ENCODE measurements at regions not wholly inside any gene's neighbourhood (a gene's known extent, or its start where the extent isn't known, plus 50 kb on each side); places are given as distances from the start of the nearest gene placed in this dataset.

DNA sequence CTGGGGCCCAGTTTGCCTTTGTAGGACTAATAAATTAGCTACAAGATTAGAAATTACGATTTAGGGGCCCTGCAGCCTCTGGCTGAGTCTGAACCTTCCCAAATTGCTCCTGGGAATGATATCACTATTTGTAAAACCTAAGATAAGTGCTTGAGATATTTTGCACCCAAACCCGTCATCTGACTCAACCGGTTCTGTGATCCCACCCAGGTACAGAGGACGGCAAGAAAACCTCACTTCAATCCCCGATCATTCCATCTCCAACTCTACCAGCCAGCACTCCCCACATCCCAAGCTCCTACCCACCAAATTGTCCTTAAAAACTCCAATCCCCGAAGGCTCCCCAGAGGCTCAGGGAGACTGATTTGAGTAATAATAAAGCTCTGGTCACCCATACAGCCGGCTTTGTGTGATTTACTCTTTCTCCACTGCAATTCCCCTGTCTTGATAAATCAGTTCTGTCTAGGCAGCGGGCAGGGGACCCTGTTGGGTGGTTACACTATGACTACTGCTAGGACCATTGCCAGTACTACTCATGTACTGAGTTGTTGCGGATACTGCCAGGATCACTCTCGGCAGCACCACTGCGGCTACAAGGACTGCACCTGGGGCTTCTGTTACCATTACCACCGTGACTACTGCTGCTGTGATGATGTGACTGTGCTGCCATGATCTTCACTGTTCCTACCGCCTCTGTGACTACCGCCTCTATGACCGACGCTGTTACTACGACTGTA lies 73.1 kb downstream of the IRF8 start:
- no peak for DNase-seq

GRCh38 chr16:85974428-85975375 lies 75.7 kb downstream of the IRF8 start:
- DNase-seq: no peak

- no peak for DNase-seq
Measured at GRCh38 chr16:85975451-85975981, 76.6 kb downstream of the IRF8 start.

DNA sequence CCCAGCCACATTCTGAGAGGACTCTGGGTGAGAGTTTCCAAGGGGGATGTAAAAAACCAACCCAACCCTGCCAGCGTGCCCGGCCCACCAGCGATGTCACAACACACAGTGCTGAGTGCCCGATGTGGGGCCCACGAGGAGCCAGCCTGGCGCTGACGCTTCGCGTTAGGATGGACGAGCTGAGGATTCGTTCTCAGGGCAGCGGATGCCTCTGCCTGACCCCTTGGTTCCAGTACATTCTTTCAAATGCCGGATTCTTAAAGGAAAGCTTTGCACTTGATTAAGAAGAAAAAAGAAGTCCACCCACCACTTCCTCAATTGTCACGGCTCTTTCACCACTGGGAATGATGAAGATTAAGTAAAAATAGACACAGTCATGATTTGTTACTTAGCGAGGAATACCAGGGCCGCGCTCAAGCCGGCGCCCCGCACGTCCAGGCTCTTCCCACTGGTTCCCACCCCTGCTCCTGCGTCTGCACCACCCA lies 79.4 kb downstream of the IRF8 start:
- DNase-seq: no peak

DNA sequence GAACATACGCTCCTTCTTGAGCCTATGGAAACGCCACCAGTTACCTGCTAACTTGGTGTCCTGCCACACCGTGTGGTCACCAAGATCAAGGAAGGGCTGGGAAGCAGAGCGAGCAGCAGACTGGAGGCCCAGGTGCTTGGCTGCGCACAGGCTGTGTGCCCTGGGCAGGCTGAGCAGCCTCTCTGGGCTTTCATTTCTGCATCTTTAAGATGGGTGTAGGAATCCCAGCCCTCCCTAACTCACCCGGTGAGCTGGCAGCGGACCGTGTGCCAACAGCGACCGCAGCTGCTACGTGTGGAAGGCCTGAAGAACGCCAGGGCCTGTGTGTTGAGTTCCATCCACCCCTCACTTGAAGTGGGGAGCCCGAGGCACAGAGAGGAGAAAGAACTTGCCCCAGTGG lies 80.0 kb downstream of the IRF8 start:
- DNase-seq: no peak

- DNase-seq: no peak
Measured at GRCh38 chr16:85979605-85980004, 80.6 kb downstream of the IRF8 start.

GRCh38 chr16:85980686-85981085 lies 81.7 kb downstream of the IRF8 start:
- DNase-seq: no peak

DNA sequence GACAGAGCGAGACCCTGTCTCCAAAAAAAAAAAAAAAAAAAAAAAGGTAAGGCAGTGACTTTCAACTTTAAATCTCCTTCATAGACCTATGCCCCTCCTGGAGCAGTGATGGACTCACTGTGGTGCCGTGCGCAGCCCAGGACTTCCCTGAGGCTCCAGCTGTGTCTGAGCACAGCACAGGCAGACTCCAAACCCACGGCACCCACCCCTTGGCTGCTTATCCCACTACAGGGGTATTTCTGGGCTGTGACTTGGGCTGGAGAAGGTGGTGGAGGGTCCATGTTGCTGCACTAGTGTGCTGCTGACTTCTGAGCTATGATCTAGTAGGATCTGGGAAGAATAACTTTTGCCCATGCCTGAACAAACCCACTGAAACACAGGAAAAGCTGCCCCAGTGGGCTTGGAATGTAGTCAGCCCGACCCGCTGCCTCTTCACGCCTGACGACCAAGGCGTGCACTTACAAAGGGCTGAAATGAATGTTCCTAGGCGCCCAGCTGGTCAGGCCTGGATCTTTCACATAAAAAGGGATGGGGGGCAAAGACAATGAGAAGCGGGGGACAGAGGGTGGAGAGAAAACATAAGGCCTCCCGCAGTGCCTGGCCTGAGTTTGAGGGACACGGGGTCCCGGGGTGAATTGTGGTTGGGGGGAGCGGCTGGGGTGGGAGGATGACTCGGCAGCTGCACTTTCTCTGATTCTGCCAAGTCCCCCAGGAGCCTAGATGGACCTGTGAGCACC lies 83.0 kb downstream of the IRF8 start:
- no peak for DNase-seq

- DNase-seq: no peak
Measured at GRCh38 chr16:85982563-85982939, 83.6 kb downstream of the IRF8 start.

DNA sequence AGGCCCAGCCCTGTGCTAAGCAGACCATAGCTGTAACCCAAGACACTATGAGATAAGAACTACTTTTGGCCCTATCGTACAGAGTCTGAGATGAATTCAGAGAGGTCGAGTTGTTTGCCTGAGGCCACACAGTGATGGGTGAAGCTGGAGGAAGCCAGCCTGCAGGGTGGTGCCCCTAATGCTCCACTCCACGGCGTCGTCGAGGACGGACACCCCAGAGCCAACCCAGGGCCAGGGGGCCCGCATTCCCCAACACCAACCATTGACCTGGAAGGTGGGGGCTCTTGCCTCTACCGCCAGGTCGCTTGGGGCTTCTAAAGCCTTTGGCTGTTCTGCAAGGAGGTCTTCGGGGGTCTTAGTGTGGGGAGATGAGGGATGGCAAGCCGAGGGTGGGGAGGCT lies 84.1 kb downstream of the IRF8 start:
- DNase-seq: no peak

GRCh38 chr16:85983606-85984230 lies 84.8 kb downstream of the IRF8 start:
- no peak for DNase-seq

DNA sequence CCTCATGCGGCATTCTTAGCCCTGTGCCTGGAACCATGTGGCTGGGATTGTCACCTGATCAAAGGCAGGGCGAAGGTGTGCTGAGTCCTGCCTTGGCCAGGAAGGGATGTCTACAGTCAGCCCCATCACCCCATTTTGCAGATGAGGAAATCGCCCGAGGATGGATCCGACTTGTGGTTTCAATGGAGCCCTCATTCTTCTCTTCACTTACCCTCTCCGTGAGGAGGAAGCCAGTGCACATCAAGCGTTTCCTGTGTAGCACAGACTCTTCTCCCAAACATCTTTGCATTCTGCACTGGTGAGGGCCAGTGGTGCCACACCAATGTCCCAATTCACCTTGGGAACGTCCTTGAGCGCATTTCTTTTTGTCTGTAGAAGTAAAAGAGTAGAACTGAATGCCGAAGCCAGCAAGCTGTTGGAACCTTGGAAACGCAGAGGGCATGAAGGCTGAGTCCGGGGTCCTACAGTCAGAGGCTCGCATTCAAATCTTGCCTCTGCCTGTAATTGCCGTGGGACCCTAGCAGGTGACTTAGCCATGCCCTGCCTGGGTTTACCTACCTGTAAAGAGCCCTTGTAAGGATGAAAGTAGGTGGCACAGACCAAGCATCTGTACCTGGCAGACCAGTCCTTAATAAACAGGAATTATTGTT lies 85.4 kb downstream of the IRF8 start:
- DNase-seq: no peak

GRCh38 chr16:85984947-85985451 lies 86.0 kb downstream of the IRF8 start:
- DNase-seq: no peak

DNA sequence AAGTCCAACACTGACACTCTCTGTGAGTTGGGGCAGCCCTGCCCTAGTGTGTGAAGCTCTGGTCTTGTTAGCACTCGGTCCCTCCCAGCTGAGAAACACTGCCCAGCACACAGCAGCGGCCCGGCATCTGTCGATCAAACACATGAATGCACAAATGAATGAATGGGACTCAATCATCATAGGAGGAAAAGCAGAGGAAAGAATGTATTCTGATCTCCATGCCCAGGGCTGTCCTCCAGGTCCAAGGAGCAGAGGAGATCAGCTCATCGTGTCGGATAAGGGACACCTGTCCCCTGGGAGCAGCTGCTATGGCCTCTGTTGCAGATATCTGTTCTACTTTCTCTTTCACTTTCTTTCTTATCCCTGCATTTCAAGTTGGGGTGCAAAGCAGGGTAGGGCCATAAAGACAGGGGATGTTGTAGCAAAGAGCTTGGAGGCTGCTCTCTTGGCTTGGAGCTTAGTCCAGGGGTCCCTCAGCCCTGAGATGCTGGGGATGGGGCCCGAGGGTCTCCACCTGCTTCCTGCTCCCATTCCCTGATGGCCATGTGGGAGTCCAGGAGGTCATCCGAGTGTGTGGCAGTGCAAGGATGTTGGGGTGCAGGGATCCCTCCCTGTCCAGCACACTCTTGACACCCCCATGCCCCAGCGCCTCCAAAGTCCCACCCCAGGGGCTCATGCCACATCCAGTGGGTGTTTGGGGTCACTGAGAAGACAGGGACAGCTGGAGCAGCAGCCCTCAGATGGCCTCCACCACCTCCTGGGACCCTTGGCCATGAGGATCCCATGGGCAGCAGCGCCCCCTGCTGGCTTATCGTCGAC lies 88.2 kb downstream of the IRF8 start:
- DNase-seq: peak; percentile 61

GRCh38 chr16:85987750-85988078 lies 88.8 kb downstream of the IRF8 start:
- DNase-seq: no peak

- no peak for DNase-seq
Measured at GRCh38 chr16:85988306-85988705, 89.3 kb downstream of the IRF8 start.

DNA sequence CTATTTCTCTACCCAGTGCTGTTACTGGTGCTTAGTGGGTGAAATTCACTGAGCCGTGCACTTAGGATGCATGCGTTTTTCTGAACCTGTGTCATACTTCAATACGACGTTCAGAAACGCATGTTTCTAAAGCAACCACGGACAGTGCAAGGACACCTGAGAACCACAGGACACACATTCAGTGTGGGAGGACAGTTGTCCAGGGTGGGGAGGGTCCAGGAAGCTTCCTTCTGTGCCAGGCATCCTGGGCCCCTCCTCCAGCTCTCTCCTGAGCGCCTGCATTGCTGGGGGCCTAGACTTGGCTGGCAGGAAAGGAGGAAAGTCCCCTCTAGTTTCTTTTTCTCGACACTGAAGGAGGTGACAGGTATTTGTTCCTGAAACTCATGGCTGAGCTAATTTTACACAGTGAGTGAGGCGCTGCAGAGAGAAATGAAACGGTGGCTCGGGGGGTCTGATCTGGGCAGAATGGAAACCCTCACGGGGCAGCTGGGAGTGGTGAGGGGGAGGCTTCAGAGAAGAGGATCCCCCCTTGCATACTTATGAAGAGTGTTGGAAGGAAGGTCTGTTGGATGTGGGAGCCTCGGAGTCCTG lies 89.9 kb downstream of the IRF8 start:
- no peak for DNase-seq

- DNase-seq: no peak
Measured at GRCh38 chr16:85989376-85989775, 90.4 kb downstream of the IRF8 start.

GRCh38 chr16:85989863-85990643 lies 91.1 kb downstream of the IRF8 start:
- DNase-seq: no peak

GRCh38 chr16:85990861-85991301 lies 91.9 kb downstream of the IRF8 start:
- no peak for DNase-seq
